ENCODE measurements at regions not wholly inside any gene's neighbourhood (a gene's known extent, or its start where the extent isn't known, plus 50 kb on each side); places are given as distances from the start of the nearest gene placed in this dataset.

DNA sequence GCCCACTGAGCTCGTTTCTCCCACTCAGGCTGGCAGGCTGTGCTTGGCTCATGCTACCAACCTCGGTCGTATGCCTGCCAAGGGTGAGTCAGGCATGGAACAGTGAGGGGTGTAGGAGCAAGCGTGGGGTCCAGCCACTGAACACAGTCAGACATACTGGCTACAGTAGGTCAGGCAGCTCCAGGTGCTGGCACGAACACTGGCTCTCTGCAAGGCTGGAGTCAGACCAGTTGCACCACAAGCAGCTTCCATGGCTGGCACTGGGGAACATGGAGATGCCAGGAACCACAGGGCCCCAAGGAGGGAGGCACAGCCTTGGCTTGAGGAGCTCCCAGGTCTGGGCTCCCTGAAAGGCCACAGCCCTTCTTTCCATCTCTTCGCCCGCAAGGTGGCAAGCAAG is 410.7 kb upstream of the KIRREL3 start:
- TF ChIP-seq MYC (IDR thresholded peaks at IDR 0.05; ENCODE audit: low read depth, low read length): no peak
- TF ChIP-seq, protein P1, sequence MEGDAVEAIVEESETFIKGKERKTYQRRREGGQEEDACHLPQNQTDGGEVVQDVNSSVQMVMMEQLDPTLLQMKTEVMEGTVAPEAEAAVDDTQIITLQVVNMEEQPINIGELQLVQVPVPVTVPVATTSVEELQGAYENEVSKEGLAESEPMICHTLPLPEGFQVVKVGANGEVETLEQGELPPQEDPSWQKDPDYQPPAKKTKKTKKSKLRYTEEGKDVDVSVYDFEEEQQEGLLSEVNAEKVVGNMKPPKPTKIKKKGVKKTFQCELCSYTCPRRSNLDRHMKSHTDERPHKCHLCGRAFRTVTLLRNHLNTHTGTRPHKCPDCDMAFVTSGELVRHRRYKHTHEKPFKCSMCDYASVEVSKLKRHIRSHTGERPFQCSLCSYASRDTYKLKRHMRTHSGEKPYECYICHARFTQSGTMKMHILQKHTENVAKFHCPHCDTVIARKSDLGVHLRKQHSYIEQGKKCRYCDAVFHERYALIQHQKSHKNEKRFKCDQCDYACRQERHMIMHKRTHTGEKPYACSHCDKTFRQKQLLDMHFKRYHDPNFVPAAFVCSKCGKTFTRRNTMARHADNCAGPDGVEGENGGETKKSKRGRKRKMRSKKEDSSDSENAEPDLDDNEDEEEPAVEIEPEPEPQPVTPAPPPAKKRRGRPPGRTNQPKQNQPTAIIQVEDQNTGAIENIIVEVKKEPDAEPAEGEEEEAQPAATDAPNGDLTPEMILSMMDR (IDR thresholded peaks at IDR 0.05; ENCODE audit: extremely low read depth in 1 of 2, insufficient read depth in 1 of 2, low read depth in 1 of 2, low read length in 2 of 2): no peak
- TF ChIP-seq, protein P2, sequence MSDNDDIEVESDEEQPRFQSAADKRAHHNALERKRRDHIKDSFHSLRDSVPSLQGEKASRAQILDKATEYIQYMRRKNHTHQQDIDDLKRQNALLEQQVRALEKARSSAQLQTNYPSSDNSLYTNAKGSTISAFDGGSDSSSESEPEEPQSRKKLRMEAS (IDR thresholded peaks at IDR 0.05; ENCODE audit: insufficient read depth, insufficient read length): no peak
- TF ChIP-seq POLR2AphosphoS5 (IDR thresholded peaks at IDR 0.05; ENCODE audit: insufficient read depth, low read depth, low read length): no peak

Data from endothelial cell of umbilical vein (primary cell).